Brain microvascular endothelial cell (primary cell): ENCODE measurements at regions not wholly inside any gene's neighbourhood (a gene's known extent, or its start where the extent isn't known, plus 50 kb on each side); places are given as distances from the start of the nearest gene placed in this dataset.

Experiments used
- DNase-seq: peaks from one replicate; pipeline ENCODE4 v3.0.0-alpha.2; 2020
- H3K27ac ChIP-seq: fragments of 250-450 bp; sonication (Bioruptor Pico); 2 replicates; pipeline ENCODE4 v1.5.1; 2020; ENCODE audit warnings: mild to moderate bottlenecking, moderate library complexity
- H3K27me3 ChIP-seq: fragments of 250-450 bp; sonication (Bioruptor Pico); replicated peaks from 2 replicates; pipeline ENCODE4 v1.5.1; 2020; ENCODE audit warnings: mild to moderate bottlenecking
- H3K36me3 ChIP-seq: fragments of 250-450 bp; sonication (Bioruptor Pico); replicated peaks from 2 replicates; pipeline ENCODE4 v1.5.1; 2020; ENCODE audit warnings: mild to moderate bottlenecking
- H3K4me3 ChIP-seq: 2 replicates; pipeline ENCODE4 v1.5.1; 2011; ENCODE audit warnings: low read depth, mild to moderate bottlenecking, control low read depth, low read length, moderate library complexity
- in situ Hi-C: cut with HindIII; loops from 2 replicates; pipeline ENCODE4 v1.10.0; 2017; ENCODE audit warnings: low sequenced_read_pairs, low pct_ligation_motif_present
- TF ChIP-seq, protein P1 (sequence below): IDR thresholded peaks from 2 replicates; pipeline ENCODE4 v1.5.1; 2011; ENCODE audit warnings: low read depth, mild to moderate bottlenecking, moderate library complexity, low read length, control low read depth, inconsistent platforms; ENCODE audit errors: missing control alignments

DNA sequence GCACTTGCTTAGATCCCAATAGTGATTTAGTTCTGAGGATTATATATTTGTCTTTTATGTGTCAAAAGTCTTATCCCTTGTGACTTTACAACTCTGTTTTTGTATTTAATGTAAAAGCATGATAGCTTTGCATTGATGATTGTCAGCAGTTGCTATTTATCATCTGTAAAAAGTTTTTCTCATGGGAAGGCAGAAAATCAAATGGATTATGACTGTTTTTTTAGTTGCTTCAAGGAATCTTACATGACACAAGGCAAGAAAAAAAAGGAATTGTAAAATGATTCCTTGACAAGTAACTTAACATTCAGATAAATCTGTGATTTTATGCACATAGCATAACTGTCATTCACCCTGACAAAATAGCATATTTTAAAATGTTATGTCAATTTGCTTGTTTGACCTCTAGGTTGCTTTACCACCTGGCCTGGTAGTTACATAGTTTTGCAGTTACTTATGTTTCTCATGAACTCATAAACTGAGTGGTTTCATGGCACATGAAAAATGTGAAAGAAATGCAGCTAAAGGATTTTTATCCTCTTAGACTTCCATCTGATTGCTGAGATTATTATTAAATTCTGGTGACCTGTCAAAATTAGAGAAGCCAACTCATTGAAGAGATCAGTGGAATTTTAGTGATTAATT, 622.6 kb downstream of the ADGRL2 start:
- no peak for DNase-seq
- in situ Hi-C loops, result no loop called here
- TF ChIP-seq, protein P1, sequence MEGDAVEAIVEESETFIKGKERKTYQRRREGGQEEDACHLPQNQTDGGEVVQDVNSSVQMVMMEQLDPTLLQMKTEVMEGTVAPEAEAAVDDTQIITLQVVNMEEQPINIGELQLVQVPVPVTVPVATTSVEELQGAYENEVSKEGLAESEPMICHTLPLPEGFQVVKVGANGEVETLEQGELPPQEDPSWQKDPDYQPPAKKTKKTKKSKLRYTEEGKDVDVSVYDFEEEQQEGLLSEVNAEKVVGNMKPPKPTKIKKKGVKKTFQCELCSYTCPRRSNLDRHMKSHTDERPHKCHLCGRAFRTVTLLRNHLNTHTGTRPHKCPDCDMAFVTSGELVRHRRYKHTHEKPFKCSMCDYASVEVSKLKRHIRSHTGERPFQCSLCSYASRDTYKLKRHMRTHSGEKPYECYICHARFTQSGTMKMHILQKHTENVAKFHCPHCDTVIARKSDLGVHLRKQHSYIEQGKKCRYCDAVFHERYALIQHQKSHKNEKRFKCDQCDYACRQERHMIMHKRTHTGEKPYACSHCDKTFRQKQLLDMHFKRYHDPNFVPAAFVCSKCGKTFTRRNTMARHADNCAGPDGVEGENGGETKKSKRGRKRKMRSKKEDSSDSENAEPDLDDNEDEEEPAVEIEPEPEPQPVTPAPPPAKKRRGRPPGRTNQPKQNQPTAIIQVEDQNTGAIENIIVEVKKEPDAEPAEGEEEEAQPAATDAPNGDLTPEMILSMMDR, result no peak
- H3K27ac ChIP-seq, result no peak overlapping the region
- H3K36me3 ChIP-seq, result no peaks in the 10 kb centered on the region
- no peaks in the 10 kb centered on the region for H3K27me3 ChIP-seq
- H3K4me3 ChIP-seq, result no peak overlapping the region

DNA sequence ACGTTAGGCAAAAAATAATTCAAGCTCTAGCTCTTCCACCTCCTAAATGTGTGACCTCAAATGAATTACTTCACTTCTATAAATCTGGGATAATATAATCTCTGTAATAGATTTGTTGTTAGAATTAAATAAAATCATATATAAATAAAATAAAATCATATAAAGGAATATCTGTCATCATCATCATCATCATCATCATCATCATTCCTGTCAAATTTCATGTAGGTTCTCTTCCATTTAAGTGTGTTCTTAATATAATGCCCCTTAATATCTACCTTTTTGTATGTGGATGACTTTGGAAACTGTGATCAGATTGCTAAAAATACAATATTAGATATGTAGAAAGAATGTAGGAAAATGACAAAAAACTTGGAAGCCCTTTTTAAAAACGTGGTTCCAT, 621.0 kb downstream of the ADGRL2 start:
- Histone ChIP-seq H3K27me3 (no peaks in the 10 kb centered on the region), H3K27ac (no peak overlapping the region), H3K36me3 (no peaks in the 10 kb centered on the region), H3K4me3 (no peak overlapping the region)
- in situ Hi-C loops, result no loop called here
- TF ChIP-seq, protein P1, result no peak
- DNase-seq, result no peak

DNA sequence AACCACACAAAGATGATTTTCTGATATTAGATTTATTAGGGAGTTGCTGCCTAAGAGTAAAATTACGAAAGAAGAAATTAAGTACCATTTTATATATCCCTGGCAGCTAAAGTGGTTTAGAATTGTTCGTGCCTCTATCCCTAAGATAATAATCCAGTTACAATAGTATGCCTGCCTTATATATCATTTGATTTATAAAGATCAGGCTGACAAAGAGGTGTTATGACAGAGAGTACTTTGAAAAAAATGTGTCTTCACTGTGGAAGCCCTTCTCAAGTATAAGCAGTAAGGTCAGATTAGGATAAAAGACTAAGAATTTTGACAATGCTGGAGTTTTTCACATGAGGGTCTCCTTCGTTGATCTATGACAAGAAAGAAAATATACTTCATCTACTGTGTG, 619.9 kb downstream of the ADGRL2 start:
- Histone ChIP-seq H3K27me3 (no peaks in the 10 kb centered on the region), H3K36me3 (no peaks in the 10 kb centered on the region), H3K4me3 (no peak overlapping the region), H3K27ac (no peak overlapping the region)
- TF ChIP-seq, protein P1, result no peak
- in situ Hi-C loops, result no loop called here
- no peak for DNase-seq

DNA sequence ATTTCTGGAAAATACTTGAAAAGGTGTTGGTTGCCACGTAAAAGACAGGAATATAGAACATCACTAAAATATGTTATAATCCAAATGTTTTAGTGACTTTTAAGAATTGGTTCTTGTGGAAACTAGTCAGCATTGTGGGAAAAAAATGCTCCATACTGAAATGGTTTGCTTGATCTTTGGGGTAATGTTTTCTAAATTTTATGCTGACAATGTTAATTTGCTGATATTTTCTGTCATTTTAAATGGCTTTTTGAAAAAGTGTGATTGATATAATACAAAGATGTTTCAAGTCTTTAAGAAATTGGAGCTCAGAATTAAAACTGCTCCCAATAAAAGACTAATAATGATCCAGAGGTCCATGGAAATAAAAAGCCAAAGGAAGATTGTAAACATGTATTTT, 610.9 kb downstream of the ADGRL2 start:
- H3K27me3 ChIP-seq, result no peaks in the 10 kb centered on the region
- TF ChIP-seq, protein P1, result no peak
- H3K27ac ChIP-seq, result no peak overlapping the region
- no peak for DNase-seq
- no peak overlapping the region for H3K4me3 ChIP-seq
- in situ Hi-C loops, result no loop called here
- no peaks in the 10 kb centered on the region for H3K36me3 ChIP-seq

DNA sequence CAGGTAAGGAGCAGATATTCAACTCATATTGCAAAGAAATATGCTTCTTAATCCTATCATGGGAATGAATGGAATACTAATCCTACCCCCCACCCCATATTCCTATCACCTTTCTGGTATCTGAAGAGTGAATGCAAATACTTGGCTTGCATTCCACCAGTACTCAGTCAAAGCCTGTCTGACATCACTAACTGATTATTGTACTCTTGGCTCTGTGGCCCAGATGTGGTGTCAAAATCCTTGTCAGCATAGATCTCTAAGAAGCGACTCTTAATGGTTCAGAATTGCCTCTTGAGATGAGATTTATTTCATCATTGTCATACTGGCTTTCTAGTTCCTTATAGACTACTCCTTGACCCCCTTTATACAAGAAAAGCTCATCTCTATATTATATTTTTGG, 604.6 kb downstream of the ADGRL2 start:
- no peaks in the 10 kb centered on the region for H3K27me3 ChIP-seq
- no peak overlapping the region for H3K27ac ChIP-seq
- H3K4me3 ChIP-seq, result no peak overlapping the region
- H3K36me3 ChIP-seq, result no peaks in the 10 kb centered on the region
- in situ Hi-C loops, result no loop called here
- TF ChIP-seq, protein P1, result no peak
- no peak for DNase-seq

DNA sequence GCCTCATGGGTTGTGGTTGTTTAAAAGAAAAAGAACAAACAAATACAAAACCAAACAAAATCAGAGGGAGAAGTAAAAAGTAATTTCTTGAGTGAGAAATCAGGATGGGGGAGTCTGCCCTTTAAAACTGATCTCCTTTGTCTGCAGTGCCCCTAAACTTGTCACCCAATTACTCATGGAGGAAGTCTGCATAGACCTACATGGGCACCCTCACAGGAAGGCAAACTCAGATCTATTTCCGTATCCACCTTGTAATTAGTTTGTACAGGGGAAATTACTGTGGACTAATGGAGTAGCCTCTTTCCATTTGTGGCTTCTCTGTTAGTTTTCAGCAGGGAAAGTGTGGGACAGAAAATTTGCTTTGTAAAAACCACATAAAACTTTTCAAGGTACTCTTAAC, 600.4 kb downstream of the ADGRL2 start:
- no peak for DNase-seq
- Histone ChIP-seq H3K36me3 (no peaks in the 10 kb centered on the region), H3K27ac (no peak overlapping the region), H3K27me3 (no peaks in the 10 kb centered on the region), H3K4me3 (no peak overlapping the region)
- in situ Hi-C loops, result no loop called here
- TF ChIP-seq, protein P1, result no peak
